ENCODE measurements at regions not wholly inside any gene's neighbourhood (a gene's known extent, or its start where the extent isn't known, plus 50 kb on each side); places are given as distances from the start of the nearest gene placed in this dataset.
"Not testable (repeated sequence)": the region's sequence is repeated elsewhere in the genome, so short reads cannot be mapped to it uniquely, and the experiment has no call there.

- Histone ChIP-seq H3K4me3 (ENCODE audit: low read length) (no peak overlapping the region), H3K4me1 (ENCODE audit: insufficient read depth, low read length) (peaks cover 36% of the 10 kb centered on the region), H3K27ac (ENCODE audit: low read depth, low read length) (no peak overlapping the region), H3K9ac (ENCODE audit: low read depth, low read length) (no peak overlapping the region), H3K27me3 (ENCODE audit: insufficient read depth, low read length) (no peaks in the 10 kb centered on the region), H3K36me3 (ENCODE audit: insufficient read depth, low read length) (no peaks in the 10 kb centered on the region), H3K9me3 (ENCODE audit: insufficient read depth, low read depth, low read length) (peaks cover 17% of the 10 kb centered on the region)
- WGBS, result 88% methylated on average over 8 of the region's 8 CpGs
Observed at GRCh38 chr2:236997069-236997715, 88.5 kb upstream of the COPS8 start.

GRCh38 chr2:236998236-236998635, 87.5 kb upstream of the COPS8 start:
- peaks cover 36% of the 10 kb centered on the region for H3K4me1 ChIP-seq (ENCODE audit: insufficient read depth, low read length)
- WGBS, result 67% methylated on average over 1 of the region's 1 CpG
- no peak overlapping the region for H3K27ac ChIP-seq (ENCODE audit: low read depth, low read length)
- peaks cover 17% of the 10 kb centered on the region for H3K9me3 ChIP-seq (ENCODE audit: insufficient read depth, low read depth, low read length)
- H3K9ac ChIP-seq (ENCODE audit: low read depth, low read length), result no peak overlapping the region
- H3K4me3 ChIP-seq (ENCODE audit: low read length), result no peak overlapping the region
- no peaks in the 10 kb centered on the region for H3K36me3 ChIP-seq (ENCODE audit: insufficient read depth, low read length)
- no peaks in the 10 kb centered on the region for H3K27me3 ChIP-seq (ENCODE audit: insufficient read depth, low read length)

- no peak overlapping the region for H3K9ac ChIP-seq (ENCODE audit: low read depth, low read length)
- peaks cover 36% of the 10 kb centered on the region for H3K4me1 ChIP-seq (ENCODE audit: insufficient read depth, low read length)
- 74% methylated on average over 5 of the region's 5 CpGs for WGBS
- peaks cover 17% of the 10 kb centered on the region for H3K9me3 ChIP-seq (ENCODE audit: insufficient read depth, low read depth, low read length)
- H3K27ac ChIP-seq (ENCODE audit: low read depth, low read length), result no peak overlapping the region
- no peaks in the 10 kb centered on the region for H3K27me3 ChIP-seq (ENCODE audit: insufficient read depth, low read length)
- H3K4me3 ChIP-seq (ENCODE audit: low read length), result no peak overlapping the region
- H3K36me3 ChIP-seq (ENCODE audit: insufficient read depth, low read length), result no peaks in the 10 kb centered on the region
Observed at GRCh38 chr2:236998758-236999157, 86.9 kb upstream of the COPS8 start.

- Histone ChIP-seq H3K36me3 (ENCODE audit: insufficient read depth, low read length) (no peaks in the 10 kb centered on the region), H3K9ac (ENCODE audit: low read depth, low read length) (no peak overlapping the region), H3K4me1 (ENCODE audit: insufficient read depth, low read length) (peaks cover 23% of the 10 kb centered on the region), H3K9me3 (ENCODE audit: insufficient read depth, low read depth, low read length) (peaks cover 17% of the 10 kb centered on the region), H3K27me3 (ENCODE audit: insufficient read depth, low read length) (no peaks in the 10 kb centered on the region), H3K27ac (ENCODE audit: low read depth, low read length) (no peak overlapping the region), H3K4me3 (ENCODE audit: low read length) (no peak overlapping the region)
- WGBS, result 93% methylated on average over 3 of the region's 3 CpGs
Observed at GRCh38 chr2:237000481-237000880, 85.2 kb upstream of the COPS8 start.

- not testable (repeated sequence) for H3K4me3 ChIP-seq (ENCODE audit: low read length); H3K27me3 ChIP-seq (ENCODE audit: insufficient read depth, low read length); H3K4me1 ChIP-seq (ENCODE audit: insufficient read depth, low read length); H3K27ac ChIP-seq (ENCODE audit: low read depth, low read length); H3K9ac ChIP-seq (ENCODE audit: low read depth, low read length); H3K9me3 ChIP-seq (ENCODE audit: insufficient read depth, low read depth, low read length); H3K36me3 ChIP-seq (ENCODE audit: insufficient read depth, low read length)
- 96% methylated on average over 17 of the region's 17 CpGs for WGBS
Observed at GRCh38 chr2:237005341-237005740, 80.3 kb upstream of the COPS8 start.

GRCh38 chr2:237011206-237011795, 74.4 kb upstream of the COPS8 start:
- WGBS, result 92% methylated on average over 4 of the region's 5 CpGs
- Histone ChIP-seq H3K9me3 (ENCODE audit: insufficient read depth, low read depth, low read length) (no peaks in the 10 kb centered on the region), H3K27ac (ENCODE audit: low read depth, low read length) (no peak overlapping the region), H3K36me3 (ENCODE audit: insufficient read depth, low read length) (no peaks in the 10 kb centered on the region), H3K27me3 (ENCODE audit: insufficient read depth, low read length) (no peaks in the 10 kb centered on the region), H3K4me1 (ENCODE audit: insufficient read depth, low read length) (no peaks in the 10 kb centered on the region), H3K9ac (ENCODE audit: low read depth, low read length) (no peak overlapping the region), H3K4me3 (ENCODE audit: low read length) (no peak overlapping the region)

- Histone ChIP-seq H3K36me3 (ENCODE audit: insufficient read depth, low read length) (no peaks in the 10 kb centered on the region), H3K9me3 (ENCODE audit: insufficient read depth, low read depth, low read length) (no peaks in the 10 kb centered on the region), H3K9ac (ENCODE audit: low read depth, low read length) (no peak overlapping the region), H3K27ac (ENCODE audit: low read depth, low read length) (no peak overlapping the region), H3K4me3 (ENCODE audit: low read length) (no peak overlapping the region), H3K27me3 (ENCODE audit: insufficient read depth, low read length) (no peaks in the 10 kb centered on the region), H3K4me1 (ENCODE audit: insufficient read depth, low read length) (no peaks in the 10 kb centered on the region)
- 89% methylated on average over 9 of the region's 9 CpGs for WGBS
Observed at GRCh38 chr2:237012004-237012403, 73.7 kb upstream of the COPS8 start.

- Histone ChIP-seq H3K36me3 (ENCODE audit: insufficient read depth, low read length) (no peaks in the 10 kb centered on the region), H3K4me1 (ENCODE audit: insufficient read depth, low read length) (no peaks in the 10 kb centered on the region), H3K4me3 (ENCODE audit: low read length) (no peak overlapping the region), H3K9me3 (ENCODE audit: insufficient read depth, low read depth, low read length) (no peaks in the 10 kb centered on the region), H3K27ac (ENCODE audit: low read depth, low read length) (no peak overlapping the region), H3K9ac (ENCODE audit: low read depth, low read length) (no peak overlapping the region), H3K27me3 (ENCODE audit: insufficient read depth, low read length) (no peaks in the 10 kb centered on the region)
- 78% methylated on average over 16 of the region's 16 CpGs for WGBS
Observed at GRCh38 chr2:237012577-237013267, 73.0 kb upstream of the COPS8 start.

GRCh38 chr2:237016121-237016915, 69.4 kb upstream of the COPS8 start:
- no peak overlapping the region for H3K27ac ChIP-seq (ENCODE audit: low read depth, low read length)
- H3K36me3 ChIP-seq (ENCODE audit: insufficient read depth, low read length), result no peaks in the 10 kb centered on the region
- H3K9ac ChIP-seq (ENCODE audit: low read depth, low read length), result no peak overlapping the region
- H3K4me1 ChIP-seq (ENCODE audit: insufficient read depth, low read length), result no peaks in the 10 kb centered on the region
- WGBS, result 79% methylated on average over 8 of the region's 10 CpGs
- H3K27me3 ChIP-seq (ENCODE audit: insufficient read depth, low read length), result no peaks in the 10 kb centered on the region
- no peak overlapping the region for H3K4me3 ChIP-seq (ENCODE audit: low read length)
- H3K9me3 ChIP-seq (ENCODE audit: insufficient read depth, low read depth, low read length), result no peaks in the 10 kb centered on the region

- Histone ChIP-seq H3K27me3 (ENCODE audit: insufficient read depth, low read length) (no peaks in the 10 kb centered on the region), H3K36me3 (ENCODE audit: insufficient read depth, low read length) (no peaks in the 10 kb centered on the region), H3K27ac (ENCODE audit: low read depth, low read length) (no peak overlapping the region), H3K4me1 (ENCODE audit: insufficient read depth, low read length) (no peaks in the 10 kb centered on the region), H3K9ac (ENCODE audit: low read depth, low read length) (no peak overlapping the region), H3K4me3 (ENCODE audit: low read length) (no peak overlapping the region), H3K9me3 (ENCODE audit: insufficient read depth, low read depth, low read length) (0 out of 2 replicates have a peak, but pooled peaks cover 5% of the 10 kb centered on the region)
- 92% methylated on average over 2 of the region's 2 CpGs for WGBS
Observed at GRCh38 chr2:237020090-237020489, 65.6 kb upstream of the COPS8 start.

GRCh38 chr2:237022533-237022932, 63.2 kb upstream of the COPS8 start:
- no peak overlapping the region for H3K4me3 ChIP-seq (ENCODE audit: low read length)
- H3K27ac ChIP-seq (ENCODE audit: low read depth, low read length), result no peak overlapping the region
- H3K9me3 ChIP-seq (ENCODE audit: insufficient read depth, low read depth, low read length), result 0 out of 2 replicates have a peak, but pooled peaks cover 5% of the 10 kb centered on the region
- no peaks in the 10 kb centered on the region for H3K4me1 ChIP-seq (ENCODE audit: insufficient read depth, low read length)
- WGBS, result 93% methylated on average over 8 of the region's 8 CpGs
- H3K36me3 ChIP-seq (ENCODE audit: insufficient read depth, low read length), result no peaks in the 10 kb centered on the region
- no peak overlapping the region for H3K9ac ChIP-seq (ENCODE audit: low read depth, low read length)
- H3K27me3 ChIP-seq (ENCODE audit: insufficient read depth, low read length), result no peaks in the 10 kb centered on the region

Data from HUES64 (cell line).